ENCODE measurements at regions not wholly inside any gene's neighbourhood (a gene's known extent, or its start where the extent isn't known, plus 50 kb on each side); places are given as distances from the start of the nearest gene placed in this dataset.

- FAIRE-seq (no peak), DNase-seq (ENCODE audit: low spot score in 2 of 2) (no peak)
These were observed 150.4 kb upstream of the GAREM1 start for GRCh38 chr18:32621034-32621433.

- FAIRE-seq: no peak
- DNase-seq (ENCODE audit: low spot score in 2 of 2): no peak
These were observed 147.9 kb upstream of the GAREM1 start for GRCh38 chr18:32618546-32618945.

- DNase-seq (ENCODE audit: low spot score in 2 of 2) (no peak), FAIRE-seq (no peak)
These were observed 143.1 kb upstream of the GAREM1 start for GRCh38 chr18:32613821-32614220.

- DNase-seq (ENCODE audit: low spot score in 2 of 2) (no peak), FAIRE-seq (no peak)
These were observed 142.0 kb upstream of the GAREM1 start for GRCh38 chr18:32612651-32613050.

- FAIRE-seq: no peak
- no peak for DNase-seq (ENCODE audit: low spot score in 2 of 2)
These were observed 139.5 kb upstream of the GAREM1 start for GRCh38 chr18:32610176-32610575.

- DNase-seq (ENCODE audit: low spot score in 2 of 2) (no peak), FAIRE-seq (no peak)
These were observed 137.1 kb upstream of the GAREM1 start for GRCh38 chr18:32607816-32608215.

GRCh38 chr18:32598144-32598543, 127.5 kb upstream of the GAREM1 start:
- FAIRE-seq (no peak), DNase-seq (ENCODE audit: low spot score in 2 of 2) (no peak)

- FAIRE-seq: no peak
These were observed 125.8 kb upstream of the GAREM1 start for GRCh38 chr18:32596501-32596900.

GRCh38 chr18:32595832-32596231, 125.2 kb upstream of the GAREM1 start:
- no peak for FAIRE-seq

More at GRCh38 chr18:32596501-32596900, 125.8 kb upstream of the GAREM1 start:
- no peak for DNase-seq (ENCODE audit: low spot score in 2 of 2)

GRCh38 chr18:32588191-32588590, 117.5 kb upstream of the GAREM1 start:
- FAIRE-seq: no peak
- DNase-seq (ENCODE audit: low spot score in 2 of 2): no peak

More at GRCh38 chr18:32595832-32596231, 125.2 kb upstream of the GAREM1 start:
- DNase-seq (ENCODE audit: low spot score in 2 of 2): no peak

GRCh38 chr18:32583431-32583830, 112.7 kb upstream of the GAREM1 start:
- FAIRE-seq (no peak), DNase-seq (ENCODE audit: low spot score in 2 of 2) (no peak)

GRCh38 chr18:32582455-32582854, 111.8 kb upstream of the GAREM1 start:
- FAIRE-seq: no peak
- DNase-seq (ENCODE audit: low spot score in 2 of 2): no peak

- no peak for FAIRE-seq
These were observed 106.9 kb upstream of the GAREM1 start for GRCh38 chr18:32577561-32577960.

GRCh38 chr18:32576296-32576916, 105.7 kb upstream of the GAREM1 start:
- DNase-seq (ENCODE audit: low spot score in 2 of 2) (no peak), FAIRE-seq (peak; percentile 58)

More at GRCh38 chr18:32577561-32577960, 106.9 kb upstream of the GAREM1 start:
- DNase-seq (ENCODE audit: low spot score in 2 of 2): no peak

GRCh38 chr18:32566960-32567359, 96.3 kb upstream of the GAREM1 start:
- DNase-seq (ENCODE audit: low spot score in 2 of 2) (no peak), FAIRE-seq (no peak)

- DNase-seq (ENCODE audit: low spot score in 2 of 2) (no peak), FAIRE-seq (no peak)
These were observed 83.1 kb upstream of the GAREM1 start for GRCh38 chr18:32553640-32554365.

GRCh38 chr18:32553174-32553573, 82.5 kb upstream of the GAREM1 start:
- no peak for DNase-seq (ENCODE audit: low spot score in 2 of 2)
- no peak for FAIRE-seq

- DNase-seq (ENCODE audit: low spot score in 2 of 2): peak; percentile 40 to 47
- no peak for FAIRE-seq
These were observed 81.8 kb upstream of the GAREM1 start for GRCh38 chr18:32552421-32553030.

GRCh38 chr18:32550963-32551362, 80.3 kb upstream of the GAREM1 start:
- FAIRE-seq (no peak), DNase-seq (ENCODE audit: low spot score in 2 of 2) (no peak)

GRCh38 chr18:32549248-32550110, 78.8 kb upstream of the GAREM1 start:
- DNase-seq (ENCODE audit: low spot score in 2 of 2): peak in 1 of 2 donors; percentile 39
- no peak for FAIRE-seq

GRCh38 chr18:32548688-32549087, 78.0 kb upstream of the GAREM1 start:
- FAIRE-seq: no peak
- DNase-seq (ENCODE audit: low spot score in 2 of 2): no peak

All from frontal cortex (tissue), 3 donors.